Suppressor macrophage treated with lipopolysaccharide for 1 hour (primary cell): ENCODE measurements at regions not wholly inside any gene's neighbourhood (a gene's known extent, or its start where the extent isn't known, plus 50 kb on each side); places are given as distances from the start of the nearest gene placed in this dataset.
"Not testable (repeated sequence)": the region's sequence is repeated elsewhere in the genome, so short reads cannot be mapped to it uniquely, and the experiment has no call there.

ENCODE experiments used
- DNase-seq, 3 donors: peaks; one replicate each; pipeline ENCODE4 v3.0.0-alpha.2; 2020 to 2022

- no peak for DNase-seq
These were observed 1607.4 kb downstream of the C4orf33 start for GRCh38 chr4:130703211-130703935.

DNA sequence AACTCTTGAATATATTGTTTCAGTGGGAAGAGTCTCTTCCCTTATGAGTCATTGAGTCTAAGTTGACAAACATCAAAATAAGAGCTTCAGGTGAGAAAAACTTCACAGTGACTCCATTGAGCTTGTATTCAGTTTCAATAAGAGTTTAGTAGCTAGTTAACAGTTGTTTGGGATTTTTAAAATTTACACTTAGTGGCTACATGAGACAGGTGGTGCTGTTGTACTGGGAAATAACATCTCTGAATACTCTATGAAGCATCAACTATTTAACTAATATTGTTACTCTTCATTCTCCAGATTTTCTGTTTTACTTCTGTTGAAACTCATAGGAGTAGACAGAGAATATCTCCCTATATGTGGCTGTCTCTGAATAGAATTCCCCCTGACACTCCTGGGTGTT lies 1609.1 kb downstream of the C4orf33 start:
- DNase-seq = no peak

DNA sequence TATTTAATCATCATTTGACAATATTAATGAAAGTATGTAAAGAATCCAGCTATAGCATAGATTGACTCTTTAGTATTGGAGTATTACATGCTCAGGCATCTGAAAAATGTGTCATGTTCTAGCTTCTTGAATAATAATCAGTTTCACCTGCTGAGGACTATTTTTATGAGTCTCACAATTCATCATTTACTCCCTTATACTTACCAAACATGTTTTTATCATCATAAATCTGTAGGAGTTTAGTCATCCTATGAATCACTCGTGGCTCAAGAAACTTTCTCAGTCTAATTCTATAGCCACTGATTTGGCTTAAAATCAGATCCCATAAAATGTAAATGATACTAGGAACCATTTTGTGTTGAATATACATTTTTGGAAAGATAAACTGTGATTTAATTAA lies 1616.1 kb downstream of the C4orf33 start:
- no peak for DNase-seq

DNA sequence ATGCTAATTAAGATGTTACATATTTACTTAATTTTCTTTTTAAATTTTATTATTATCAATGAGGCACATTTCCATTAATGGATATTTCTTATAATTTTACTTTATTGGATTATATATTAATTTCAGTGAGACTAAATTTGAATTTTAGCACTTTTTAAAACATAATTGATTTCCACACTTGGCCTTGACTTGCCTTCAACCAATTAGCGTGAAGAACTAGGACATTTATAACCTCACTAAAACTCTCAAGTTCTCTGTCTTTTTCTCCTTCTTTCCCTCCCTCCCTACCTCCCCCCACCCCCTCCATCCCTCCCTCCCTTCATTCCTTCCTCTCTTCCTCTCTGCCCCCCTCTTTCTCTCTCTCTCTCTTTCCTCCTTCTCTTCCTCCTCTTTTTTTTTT lies 1618.1 kb downstream of the C4orf33 start:
- no peak for DNase-seq

DNA sequence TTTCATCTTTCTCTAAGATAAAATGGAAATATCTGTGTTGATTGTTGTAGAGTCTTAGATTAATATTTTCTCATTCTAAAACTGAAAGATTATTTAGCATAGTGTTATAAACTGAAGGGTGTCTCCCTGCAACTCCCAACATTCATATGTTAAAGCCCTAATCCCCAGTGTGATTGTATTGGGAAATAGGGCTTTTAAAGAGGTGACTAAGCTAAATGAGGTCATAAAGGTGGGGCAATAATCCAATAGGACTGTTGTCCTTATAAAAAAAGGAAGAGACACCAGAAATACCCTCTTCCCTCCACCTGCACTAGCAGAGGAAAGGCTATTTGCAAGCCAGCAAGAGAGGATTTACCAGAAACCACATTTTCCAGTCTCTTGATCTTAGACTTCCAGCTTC lies 1626.4 kb downstream of the C4orf33 start:
- no peak for DNase-seq

GRCh38 chr4:130736436-130737185 lies 1640.7 kb downstream of the C4orf33 start:
- no peak for DNase-seq

GRCh38 chr4:130738233-130738632 lies 1642.3 kb downstream of the C4orf33 start:
- no peak for DNase-seq

GRCh38 chr4:130747842-130748241 lies 1651.9 kb downstream of the C4orf33 start:
- DNase-seq = no peak

- no peak for DNase-seq
These were observed 1658.0 kb downstream of the C4orf33 start for GRCh38 chr4:130753926-130754325.

GRCh38 chr4:130760246-130760645 lies 1664.3 kb downstream of the C4orf33 start:
- no peak for DNase-seq

- DNase-seq = not testable (repeated sequence)
These were observed 1671.4 kb downstream of the C4orf33 start for GRCh38 chr4:130767384-130767783.

DNA sequence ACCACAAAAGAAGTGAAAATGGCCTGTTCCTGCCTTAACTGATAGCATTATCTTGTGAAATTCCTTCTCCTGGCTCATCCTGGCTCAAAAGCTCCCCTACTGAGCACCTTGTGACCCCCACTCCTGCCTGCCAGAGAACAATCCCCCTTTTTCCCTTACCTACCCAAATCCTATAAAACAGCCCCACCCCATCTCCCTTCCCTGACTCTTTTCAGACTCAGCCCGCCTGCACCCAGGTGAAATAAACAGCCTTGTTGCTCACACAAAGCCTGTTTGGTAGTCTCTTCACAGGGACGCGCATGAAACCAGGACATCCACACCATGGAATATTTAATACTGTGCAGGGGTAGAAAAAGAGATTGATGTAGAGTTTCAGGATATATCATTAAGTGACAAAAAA lies 1677.0 kb downstream of the C4orf33 start:
- DNase-seq = not testable (repeated sequence)

DNA sequence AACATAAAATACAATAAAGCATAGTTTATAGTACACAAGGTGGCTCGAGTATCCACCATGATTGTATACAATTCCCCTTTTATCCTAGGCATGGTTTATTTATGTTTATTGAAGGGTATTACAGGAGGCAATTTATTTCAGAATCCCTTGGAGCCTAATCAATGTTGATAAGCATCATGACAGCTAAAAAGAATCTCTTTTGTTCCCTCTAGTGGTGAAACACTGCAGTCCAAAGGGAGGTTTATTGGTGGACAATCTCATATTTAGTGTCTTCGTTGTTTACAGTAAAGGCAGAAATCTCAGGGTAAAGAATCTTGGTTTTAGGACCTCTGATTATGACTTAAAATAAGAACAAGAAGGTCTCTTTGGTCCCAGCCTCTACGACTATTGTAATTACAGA lies 1712.5 kb downstream of the C4orf33 start:
- DNase-seq = peak in 2 of 3 donors; percentile 1 to 18

DNA sequence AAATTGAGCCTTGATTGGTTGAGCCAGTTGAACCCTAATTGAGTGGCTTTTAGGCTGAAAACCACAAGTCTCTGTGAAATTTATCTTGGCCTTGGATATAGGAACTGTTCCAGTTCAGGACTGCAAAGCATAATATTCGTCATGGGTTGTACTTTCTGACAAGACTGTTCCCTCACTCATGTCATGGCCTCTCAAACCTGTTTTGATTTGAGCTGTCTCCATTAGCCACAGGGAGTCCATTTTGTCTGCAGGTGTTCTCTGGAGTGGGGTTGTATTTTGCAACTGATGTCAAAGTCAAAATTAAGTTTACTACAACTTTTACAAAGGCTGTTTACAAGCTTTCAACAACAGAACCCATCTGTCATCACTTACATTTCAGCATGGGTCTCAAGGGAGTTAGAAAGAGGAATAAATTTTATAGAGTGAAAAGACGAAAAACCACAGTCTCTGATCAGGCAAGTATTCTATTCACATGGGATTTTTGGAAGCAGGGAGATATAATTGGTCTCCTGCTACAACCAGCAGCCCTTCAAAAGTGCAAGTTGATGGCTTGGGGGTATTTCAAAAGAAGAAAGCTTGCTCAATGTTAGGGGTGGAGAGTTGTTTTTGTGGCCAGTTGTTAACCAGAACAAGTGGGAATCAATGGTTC lies 1716.3 kb downstream of the C4orf33 start:
- DNase-seq = no peak

DNA sequence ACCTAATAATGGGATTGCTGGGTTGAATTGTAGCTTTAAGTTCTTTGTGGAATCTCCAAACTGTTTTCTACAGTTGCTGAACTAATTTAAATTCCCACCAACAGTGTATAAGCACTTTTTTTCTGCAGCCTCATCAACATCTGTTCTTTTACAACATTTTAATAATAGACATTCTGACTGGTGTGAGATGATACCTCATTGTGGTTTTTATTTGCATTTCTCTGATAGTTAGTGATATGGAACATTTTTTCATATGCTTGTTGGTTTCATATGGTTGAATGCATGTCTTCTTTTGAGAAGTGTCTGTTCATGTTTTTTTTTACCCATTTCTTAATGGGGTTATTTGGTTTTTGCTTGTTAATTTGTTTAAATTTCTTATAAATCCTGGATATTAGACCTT lies 1718.9 kb downstream of the C4orf33 start:
- DNase-seq = no peak

DNA sequence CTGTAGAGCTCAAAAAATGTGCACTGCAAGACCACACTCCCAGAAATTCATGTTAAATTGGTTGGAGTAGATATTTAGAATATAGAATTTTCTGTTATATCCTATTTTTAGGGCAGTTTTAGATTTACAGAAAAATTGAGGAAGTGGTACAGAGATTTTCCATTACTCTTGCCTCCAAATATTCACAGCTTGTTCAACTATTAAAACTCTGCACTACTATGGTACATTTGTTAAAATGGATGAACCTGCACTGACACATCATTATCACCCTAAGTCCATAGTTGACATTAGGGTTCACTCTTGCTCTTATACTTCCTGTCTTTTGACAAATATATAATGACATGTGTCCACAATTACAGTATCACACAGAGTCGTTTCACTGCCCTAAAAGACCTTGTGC lies 1724.5 kb downstream of the C4orf33 start:
- DNase-seq = no peak

DNA sequence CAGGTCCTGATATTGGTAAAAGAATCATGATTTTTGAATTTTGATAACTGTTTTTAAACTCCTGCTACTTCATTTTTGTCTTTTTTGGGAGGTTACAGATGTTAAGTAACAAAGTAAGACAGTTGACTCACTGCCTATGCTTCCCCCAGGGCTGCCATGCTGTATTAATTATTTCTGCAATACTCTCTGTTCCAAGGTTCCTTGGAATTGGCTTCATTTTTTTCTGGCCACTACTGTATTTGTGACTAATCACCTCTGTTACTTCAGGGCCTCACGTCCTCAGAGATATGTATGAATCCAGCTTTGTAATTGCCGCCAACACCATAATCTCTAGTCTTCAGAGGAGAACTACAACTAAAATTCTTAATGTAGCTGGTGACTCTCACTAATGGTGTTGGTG lies 1729.3 kb downstream of the C4orf33 start:
- DNase-seq = no peak

DNA sequence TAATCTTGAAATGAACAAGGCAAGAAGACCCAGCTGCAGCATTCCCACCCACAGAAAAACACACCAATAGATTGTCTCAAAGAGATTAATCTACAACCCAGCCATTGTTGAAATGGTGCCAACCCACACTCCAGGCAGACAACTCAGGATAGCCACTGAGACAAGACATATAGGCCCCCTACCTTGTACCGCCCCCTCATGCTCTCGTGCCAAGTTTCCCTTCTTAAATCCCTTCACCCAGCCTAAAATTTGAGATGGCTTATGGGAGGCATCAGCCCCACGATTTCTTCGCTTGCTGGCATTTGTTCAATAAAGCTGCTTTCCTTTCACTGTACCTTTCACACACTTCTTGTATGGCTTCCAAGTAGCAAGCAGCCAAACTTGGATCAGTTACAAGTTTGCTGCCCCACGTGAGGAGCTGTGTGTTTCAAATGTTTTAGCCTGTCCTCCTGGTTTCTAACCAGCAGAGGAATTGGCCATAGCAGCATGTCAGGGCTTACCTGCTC lies 1754.1 kb downstream of the C4orf33 start:
- DNase-seq = no peak

GRCh38 chr4:130851107-130851506 lies 1755.2 kb downstream of the C4orf33 start:
- no peak for DNase-seq

- DNase-seq = no peak
These were observed 1756.0 kb downstream of the C4orf33 start for GRCh38 chr4:130851932-130852331.

DNA sequence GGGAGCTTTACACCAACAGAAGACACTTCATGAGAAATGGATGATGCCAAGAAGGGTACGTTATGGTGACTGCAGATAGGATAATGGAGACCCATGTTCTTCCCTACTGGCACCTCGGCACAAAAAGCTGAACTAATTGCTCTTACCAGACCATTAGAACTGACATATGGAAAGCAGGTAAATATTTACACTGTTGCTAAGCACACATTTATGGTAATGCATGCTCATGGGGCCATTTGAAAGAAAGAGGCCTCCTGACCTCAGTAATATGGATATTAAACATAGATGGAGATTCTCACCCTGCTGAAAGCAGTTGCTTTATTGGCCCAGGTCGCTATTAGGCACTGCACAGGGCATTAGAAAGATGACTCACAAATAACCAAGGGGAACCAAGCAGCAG lies 1759.6 kb downstream of the C4orf33 start:
- no peak for DNase-seq

- DNase-seq = no peak
These were observed 1764.0 kb downstream of the C4orf33 start for GRCh38 chr4:130859991-130860390.

- DNase-seq = no peak
These were observed 1801.0 kb downstream of the C4orf33 start for GRCh38 chr4:130896920-130897319.

- no peak for DNase-seq
These were observed 1805.4 kb downstream of the C4orf33 start for GRCh38 chr4:130901321-130901720.
